IPS-15b (cell line): ENCODE measurements at regions not wholly inside any gene's neighbourhood (a gene's known extent, or its start where the extent isn't known, plus 50 kb on each side); places are given as distances from the start of the nearest gene placed in this dataset.

ENCODE experiments used
- H3K27me3 ChIP-seq: one replicate; pipeline ENCODE4 v1.6.1; 2013; ENCODE audit warnings: low read length; ENCODE audit not compliant: control insufficient read depth, insufficient read depth
- H3K36me3 ChIP-seq: one replicate; pipeline ENCODE4 v1.6.1; 2013; ENCODE audit warnings: low read length; ENCODE audit not compliant: control insufficient read depth, insufficient read depth
- H3K4me1 ChIP-seq: one replicate; pipeline ENCODE4 v1.6.1; 2013; ENCODE audit warnings: mild to moderate bottlenecking, low read length; ENCODE audit not compliant: control insufficient read depth, insufficient read depth
- H3K4me3 ChIP-seq: one replicate; pipeline ENCODE4 v1.5.1; 2013; ENCODE audit warnings: low read depth, low read length
- H3K9ac ChIP-seq: one replicate; pipeline ENCODE4 v1.6.1; 2013; ENCODE audit warnings: low read depth, mild to moderate bottlenecking, low read length
- H3K9me3 ChIP-seq: one replicate; pipeline ENCODE4 v1.6.1; 2013; ENCODE audit warnings: mild to moderate bottlenecking, low read length; ENCODE audit not compliant: control insufficient read depth, insufficient read depth

DNA sequence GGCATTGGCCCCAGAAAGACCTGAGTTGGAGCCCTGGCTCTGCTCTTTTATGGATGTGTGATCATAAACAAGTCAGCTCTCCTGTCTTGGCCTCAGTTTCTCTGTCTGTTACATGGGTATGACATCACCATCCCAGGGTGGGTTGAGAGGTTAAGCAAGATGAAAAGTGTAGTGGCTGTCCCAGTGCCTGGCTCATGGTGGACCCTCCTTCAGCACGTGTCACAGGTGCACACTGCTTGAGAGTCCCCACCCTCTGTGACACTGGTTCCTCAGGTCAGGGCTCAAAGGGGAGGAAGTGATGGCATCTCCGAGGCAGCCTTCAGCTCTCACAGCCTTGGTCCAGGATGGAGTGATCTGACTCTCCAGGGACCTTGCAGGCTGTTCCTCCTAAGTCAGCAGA lies 218.4 kb downstream of the HAPSTR1 start:
- Histone ChIP-seq H3K9ac (no peak overlapping the region), H3K4me1 (no peaks in the 10 kb centered on the region), H3K36me3 (no peaks in the 10 kb centered on the region), H3K4me3 (no peak overlapping the region), H3K27me3 (peaks cover 19% of the 10 kb centered on the region), H3K9me3 (no peaks in the 10 kb centered on the region)

DNA sequence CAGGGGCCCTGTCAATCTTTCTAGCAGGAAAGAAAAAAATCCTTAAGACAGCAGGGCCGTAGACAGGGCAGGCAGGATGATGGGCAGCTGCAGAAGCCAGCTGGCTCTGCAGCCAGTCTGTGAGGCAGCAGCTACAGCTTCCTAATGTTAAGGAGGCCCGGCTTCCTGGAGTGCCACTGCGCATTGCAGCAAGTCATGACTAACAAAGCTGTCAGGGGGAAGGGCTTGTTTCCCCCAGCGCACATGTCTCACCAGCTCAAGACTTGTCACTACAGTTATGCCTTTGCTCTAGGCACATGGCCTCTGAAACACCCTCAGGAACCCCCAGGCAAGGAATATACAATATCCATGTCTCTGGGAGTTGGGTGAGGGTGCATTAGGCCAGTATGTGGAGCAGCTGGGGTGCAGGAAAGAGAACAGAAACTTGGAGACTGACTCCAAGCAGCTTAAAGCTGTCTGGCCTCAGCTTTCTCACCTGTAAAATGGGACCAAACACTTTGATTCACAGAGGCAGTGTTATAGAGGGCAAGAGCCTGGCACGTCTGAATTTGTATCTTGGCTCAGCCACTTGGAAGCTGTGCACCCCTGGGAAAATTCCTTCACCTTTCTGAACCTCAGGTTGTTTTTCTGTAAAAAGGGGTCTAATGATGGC lies 220.0 kb downstream of the HAPSTR1 start:
- H3K27me3 ChIP-seq = peaks cover 22% of the 10 kb centered on the region
- no peaks in the 10 kb centered on the region for H3K9me3 ChIP-seq
- H3K4me1 ChIP-seq = no peaks in the 10 kb centered on the region
- no peak overlapping the region for H3K4me3 ChIP-seq
- no peak overlapping the region for H3K9ac ChIP-seq
- H3K36me3 ChIP-seq = no peaks in the 10 kb centered on the region

DNA sequence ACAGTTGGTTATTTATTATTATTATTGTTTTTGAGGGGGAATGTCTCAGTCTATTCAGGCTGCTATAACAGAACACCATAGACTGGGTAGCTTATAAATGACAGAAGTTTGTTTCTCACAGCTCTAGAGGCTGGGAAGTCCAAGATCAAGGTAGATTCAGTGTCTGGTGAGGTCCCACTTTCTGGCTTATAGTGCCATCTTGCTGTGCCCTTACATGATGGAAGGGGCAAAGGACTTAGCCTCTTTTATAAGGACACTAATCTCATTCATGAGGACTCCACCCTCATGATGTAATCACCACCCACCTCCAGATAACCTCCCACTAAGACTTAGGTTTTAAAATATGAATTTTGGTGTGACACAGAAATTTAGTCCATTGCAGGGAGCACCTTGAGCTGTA lies 224.6 kb downstream of the HAPSTR1 start:
- H3K9ac ChIP-seq = no peak overlapping the region
- H3K27me3 ChIP-seq = peaks cover 17% of the 10 kb centered on the region
- H3K4me1 ChIP-seq = no peaks in the 10 kb centered on the region
- H3K4me3 ChIP-seq = no peak overlapping the region
- no peaks in the 10 kb centered on the region for H3K36me3 ChIP-seq
- H3K9me3 ChIP-seq = no peaks in the 10 kb centered on the region

DNA sequence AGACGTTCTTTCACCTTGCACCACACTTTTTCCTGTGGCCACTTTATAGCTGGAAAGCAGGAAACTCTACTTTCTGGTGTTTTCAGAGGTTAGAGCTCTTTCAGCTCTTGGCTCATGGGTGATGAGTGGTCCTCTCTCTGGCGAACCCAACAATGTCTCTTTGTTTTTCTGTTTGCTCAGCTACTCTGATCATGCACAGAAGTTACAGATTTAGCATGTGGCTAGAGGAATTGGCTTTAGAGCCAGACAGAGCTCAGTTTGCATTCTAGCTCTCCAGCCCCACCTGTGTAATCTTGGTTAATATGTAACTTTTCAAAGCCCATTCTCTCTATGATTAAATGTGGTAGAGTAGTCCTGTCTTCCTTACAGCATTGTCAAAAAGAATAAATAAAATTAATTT lies 225.2 kb downstream of the HAPSTR1 start:
- no peaks in the 10 kb centered on the region for H3K4me1 ChIP-seq
- peaks cover 16% of the 10 kb centered on the region for H3K27me3 ChIP-seq
- no peaks in the 10 kb centered on the region for H3K36me3 ChIP-seq
- H3K4me3 ChIP-seq = no peak overlapping the region
- no peaks in the 10 kb centered on the region for H3K9me3 ChIP-seq
- no peak overlapping the region for H3K9ac ChIP-seq

DNA sequence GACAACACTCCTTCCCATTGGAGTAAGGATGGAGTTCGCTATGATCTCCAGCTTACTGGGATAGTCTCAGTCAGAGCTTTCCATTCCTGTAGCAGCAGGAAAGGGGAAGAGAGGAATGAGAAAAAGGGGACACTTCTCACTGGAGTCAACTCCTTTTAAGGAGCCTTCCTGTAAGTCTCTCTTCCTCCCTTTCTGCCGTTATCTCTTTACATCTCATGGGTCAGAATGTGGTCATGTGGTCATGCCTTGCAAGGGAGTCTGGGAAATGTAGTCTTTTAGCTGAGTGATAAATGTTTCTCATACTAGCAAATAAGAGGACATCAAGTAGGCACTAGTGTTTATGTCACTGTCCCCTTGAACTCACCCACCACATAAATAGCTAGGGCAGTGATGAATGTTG lies 227.3 kb downstream of the HAPSTR1 start:
- Histone ChIP-seq H3K9me3 (no peaks in the 10 kb centered on the region), H3K4me3 (no peak overlapping the region), H3K4me1 (no peaks in the 10 kb centered on the region), H3K27me3 (peaks cover 4% of the 10 kb centered on the region), H3K9ac (no peak overlapping the region), H3K36me3 (no peaks in the 10 kb centered on the region)

DNA sequence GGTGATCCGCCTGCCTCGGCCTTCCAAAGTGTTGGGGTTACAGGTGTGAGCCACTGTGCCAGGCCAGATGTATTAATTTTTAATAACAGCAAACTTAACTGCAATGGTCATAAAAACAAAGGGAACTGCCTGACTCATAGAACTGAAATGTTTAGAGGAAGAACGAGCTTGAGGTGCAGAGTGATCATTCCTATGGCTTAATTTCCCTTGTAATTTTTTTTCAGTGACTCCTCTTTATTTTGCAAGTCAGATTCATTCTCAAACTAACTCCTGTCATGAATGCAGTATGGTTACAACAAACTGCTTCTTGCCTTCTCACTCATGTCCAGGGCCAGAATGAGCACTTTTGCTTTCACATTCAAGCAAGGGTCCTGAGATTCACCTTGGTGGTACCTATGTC lies 231.3 kb downstream of the HAPSTR1 start:
- Histone ChIP-seq H3K9me3 (no peaks in the 10 kb centered on the region), H3K27me3 (no peaks in the 10 kb centered on the region), H3K36me3 (no peaks in the 10 kb centered on the region), H3K4me3 (no peak overlapping the region), H3K9ac (no peak overlapping the region), H3K4me1 (no peaks in the 10 kb centered on the region)

DNA sequence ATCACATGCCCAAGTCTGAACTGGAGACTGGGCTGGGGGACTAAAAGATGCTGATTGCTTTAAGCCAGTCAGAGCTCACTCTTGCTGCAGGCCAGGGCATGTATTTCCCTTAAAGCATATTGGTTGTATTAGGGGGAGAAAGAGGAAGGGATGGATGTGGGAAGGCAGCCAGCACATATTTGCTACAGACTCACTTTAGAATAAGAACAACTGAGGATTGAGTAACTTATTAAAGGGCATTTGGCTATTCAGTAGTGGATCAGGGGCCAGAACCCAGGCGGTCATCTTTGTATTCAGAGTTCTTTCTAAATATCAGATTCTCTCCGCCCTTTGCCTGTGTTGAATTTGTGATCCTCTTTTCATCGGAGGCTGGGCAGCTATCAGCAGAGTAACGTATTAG lies 231.7 kb downstream of the HAPSTR1 start:
- Histone ChIP-seq H3K4me1 (no peaks in the 10 kb centered on the region), H3K4me3 (no peak overlapping the region), H3K27me3 (no peaks in the 10 kb centered on the region), H3K36me3 (no peaks in the 10 kb centered on the region), H3K9me3 (no peaks in the 10 kb centered on the region), H3K9ac (no peak overlapping the region)

DNA sequence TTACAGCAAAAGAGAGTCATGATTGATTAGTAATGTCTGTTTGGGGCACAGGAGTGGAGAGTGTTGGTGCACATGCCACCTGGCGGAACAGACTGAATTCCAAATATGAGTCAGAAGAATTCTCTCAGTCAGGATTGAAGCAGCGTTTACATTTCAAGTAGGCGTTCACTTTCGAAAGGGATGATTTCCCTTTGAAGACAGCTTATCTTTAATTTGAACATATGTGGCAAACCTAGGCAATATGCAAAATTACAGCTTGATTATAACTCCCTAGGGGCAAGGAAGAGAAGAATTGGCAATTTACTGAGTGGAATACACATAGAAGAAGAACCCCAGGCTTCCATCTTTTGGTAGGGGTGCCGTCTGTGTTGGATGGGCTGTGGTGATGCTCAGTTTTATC lies 235.8 kb downstream of the HAPSTR1 start:
- no peaks in the 10 kb centered on the region for H3K36me3 ChIP-seq
- H3K9me3 ChIP-seq = no peaks in the 10 kb centered on the region
- no peak overlapping the region for H3K4me3 ChIP-seq
- H3K9ac ChIP-seq = no peak overlapping the region
- H3K27me3 ChIP-seq = no peaks in the 10 kb centered on the region
- H3K4me1 ChIP-seq = no peaks in the 10 kb centered on the region

DNA sequence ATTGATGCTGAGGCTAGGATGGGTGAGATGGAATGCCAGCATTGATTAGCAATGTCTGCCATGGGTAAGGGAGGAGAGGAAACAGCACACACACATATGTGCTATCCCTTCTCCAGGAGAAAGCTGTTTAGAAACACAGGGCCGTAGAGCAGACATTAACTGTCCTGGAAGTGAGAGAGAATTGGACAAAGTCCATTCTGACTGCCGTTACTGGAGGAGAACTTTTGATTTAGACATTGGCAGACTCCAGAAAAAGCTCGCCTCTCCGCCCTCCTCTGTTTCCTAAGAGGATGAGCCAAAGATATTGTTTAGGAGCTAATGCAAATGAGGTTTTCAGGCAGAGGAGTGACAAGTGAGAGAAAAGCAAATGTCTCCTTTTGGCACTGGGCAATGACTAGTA lies 237.0 kb downstream of the HAPSTR1 start:
- no peaks in the 10 kb centered on the region for H3K27me3 ChIP-seq
- no peaks in the 10 kb centered on the region for H3K4me1 ChIP-seq
- no peak overlapping the region for H3K9ac ChIP-seq
- H3K4me3 ChIP-seq = no peak overlapping the region
- no peaks in the 10 kb centered on the region for H3K36me3 ChIP-seq
- H3K9me3 ChIP-seq = no peaks in the 10 kb centered on the region

DNA sequence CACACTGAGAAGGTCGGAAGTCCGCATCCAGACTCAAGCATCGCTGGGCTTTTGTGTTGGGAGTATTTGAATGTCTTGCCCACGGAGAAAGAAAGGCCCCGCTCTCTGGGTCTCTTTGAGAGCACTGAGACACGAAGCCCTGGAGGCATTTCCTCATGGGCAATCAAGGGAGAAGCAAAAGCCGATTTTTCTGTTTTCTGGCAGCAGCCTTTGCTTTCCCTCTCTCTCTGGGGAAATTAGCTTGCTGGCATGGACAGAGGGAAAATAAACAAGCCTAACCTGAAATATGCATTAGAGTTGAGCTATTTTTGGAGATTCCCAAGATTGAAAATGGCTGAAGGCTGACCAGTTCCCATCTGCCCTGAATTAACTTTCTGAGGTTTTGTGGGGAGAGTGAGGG lies 238.7 kb downstream of the HAPSTR1 start:
- Histone ChIP-seq H3K4me3 (no peak overlapping the region), H3K4me1 (no peaks in the 10 kb centered on the region), H3K9me3 (no peaks in the 10 kb centered on the region), H3K27me3 (no peaks in the 10 kb centered on the region), H3K36me3 (no peaks in the 10 kb centered on the region), H3K9ac (no peak overlapping the region)

DNA sequence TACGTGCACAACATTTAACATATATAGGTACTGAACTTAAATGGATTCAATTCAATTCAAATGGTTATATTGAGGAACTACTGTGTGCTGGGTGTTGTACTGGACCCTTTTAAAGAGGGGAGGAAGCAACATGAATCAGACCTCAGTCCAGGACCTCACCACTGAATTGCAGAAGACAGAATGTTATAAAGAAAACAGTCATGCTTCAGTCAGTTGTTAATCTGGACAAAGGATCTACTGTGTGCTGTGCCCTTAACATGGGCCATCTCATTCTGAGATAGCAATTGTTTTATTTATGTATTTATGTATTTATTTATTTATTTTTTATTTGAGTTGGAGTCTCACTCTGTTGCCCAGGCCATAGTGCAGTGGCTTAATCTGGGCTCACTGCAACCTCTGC lies 240.1 kb downstream of the HAPSTR1 start:
- no peak overlapping the region for H3K9ac ChIP-seq
- H3K4me1 ChIP-seq = no peaks in the 10 kb centered on the region
- no peaks in the 10 kb centered on the region for H3K9me3 ChIP-seq
- no peak overlapping the region for H3K4me3 ChIP-seq
- H3K36me3 ChIP-seq = no peaks in the 10 kb centered on the region
- no peaks in the 10 kb centered on the region for H3K27me3 ChIP-seq

DNA sequence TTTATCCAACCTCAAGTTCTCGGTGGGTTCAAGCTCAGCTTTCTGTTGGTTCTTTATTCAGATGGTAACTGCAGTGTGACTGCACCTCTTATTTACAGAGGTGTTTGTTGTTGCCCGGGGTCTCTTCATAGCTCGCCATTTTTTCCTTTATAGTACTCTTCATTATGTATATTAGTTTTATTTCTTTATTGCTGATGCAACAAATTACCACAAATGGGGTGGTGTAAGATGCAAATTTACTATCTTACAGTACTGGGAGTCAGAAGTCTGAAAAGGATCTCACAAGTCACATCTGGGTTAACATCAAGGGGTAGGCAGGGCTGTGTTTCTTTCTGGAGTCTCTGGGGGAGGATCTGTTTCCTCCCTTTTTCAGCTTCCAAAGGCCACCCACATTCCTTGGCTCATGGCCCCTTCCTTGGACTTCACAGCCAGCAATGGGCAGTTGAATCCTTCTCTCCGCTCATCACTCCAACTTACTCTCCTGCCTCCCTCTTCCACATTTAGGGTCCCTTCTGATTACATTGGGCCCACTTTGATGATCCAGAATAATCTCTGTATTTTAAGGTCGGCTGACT lies 241.2 kb downstream of the HAPSTR1 start:
- Histone ChIP-seq H3K36me3 (no peaks in the 10 kb centered on the region), H3K9ac (no peak overlapping the region), H3K4me1 (no peaks in the 10 kb centered on the region), H3K27me3 (no peaks in the 10 kb centered on the region), H3K9me3 (no peaks in the 10 kb centered on the region), H3K4me3 (no peak overlapping the region)
